ENCODE measurements at regions not wholly inside any gene's neighbourhood (a gene's known extent, or its start where the extent isn't known, plus 50 kb on each side); places are given as distances from the start of the nearest gene placed in this dataset.
"Not testable (repeated sequence)": the region's sequence is repeated elsewhere in the genome, so short reads cannot be mapped to it uniquely, and the experiment has no call there.

GRCh38 chrX:9401051-9401450, 63.8 kb upstream of the TBL1X start:
- ChIA-PET CTCF (no interaction called here), POLR2A (no interaction called here)
- H3K4me3 ChIP-seq (ENCODE audit: low read depth, low read length), result no peak overlapping the region
- H3K27ac ChIP-seq (ENCODE audit: extremely low read depth, low read depth, low read length), result no peak overlapping the region
- H3K36me3 ChIP-seq (ENCODE audit: control insufficient read depth in 2 of 2, insufficient read depth in 1 of 2, low read length in 2 of 2), result no peaks in the 10 kb centered on the region
- TF ChIP-seq ZNF530 (tag by site-specific recombination; IDR thresholded peaks at IDR 0.05; ENCODE audit: low read depth), result no peak
- no peak for TF ChIP-seq SP2 (tag by site-specific recombination; IDR thresholded peaks at IDR 0.05)
- no peak for TF ChIP-seq ZSCAN30 (tag by site-specific recombination; IDR thresholded peaks at IDR 0.05)
- TF ChIP-seq ZNF701 (tag by site-specific recombination; IDR thresholded peaks at IDR 0.05), result no peak
- TF ChIP-seq, protein P1, sequence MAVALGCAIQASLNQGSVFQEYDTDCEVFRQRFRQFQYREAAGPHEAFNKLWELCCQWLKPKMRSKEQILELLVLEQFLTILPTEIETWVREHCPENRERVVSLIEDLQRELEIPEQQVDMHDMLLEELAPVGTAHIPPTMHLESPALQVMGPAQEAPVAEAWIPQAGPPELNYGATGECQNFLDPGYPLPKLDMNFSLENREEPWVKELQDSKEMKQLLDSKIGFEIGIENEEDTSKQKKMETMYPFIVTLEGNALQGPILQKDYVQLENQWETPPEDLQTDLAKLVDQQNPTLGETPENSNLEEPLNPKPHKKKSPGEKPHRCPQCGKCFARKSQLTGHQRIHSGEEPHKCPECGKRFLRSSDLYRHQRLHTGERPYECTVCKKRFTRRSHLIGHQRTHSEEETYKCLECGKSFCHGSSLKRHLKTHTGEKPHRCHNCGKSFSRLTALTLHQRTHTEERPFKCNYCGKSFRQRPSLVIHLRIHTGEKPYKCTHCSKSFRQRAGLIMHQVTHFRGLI (tag by site-specific recombination; IDR thresholded peaks at IDR 0.05), result no peak
- no peak for TF ChIP-seq ZNF529 (tag by site-specific recombination; IDR thresholded peaks at IDR 0.05; ENCODE audit: insufficient replicate concordance)
- TF ChIP-seq KLF10 (tag by site-specific recombination; IDR thresholded peaks at IDR 0.05), result no peak
- no peak for TF ChIP-seq ZNF610 (tag by site-specific recombination; IDR thresholded peaks at IDR 0.05; ENCODE audit: borderline replicate concordance)
- no peak for TF ChIP-seq ZNF146 (tag by site-specific recombination; IDR thresholded peaks at IDR 0.05)
- TF ChIP-seq KLF16 (tag by site-specific recombination; IDR thresholded peaks at IDR 0.05), result no peak
- TF ChIP-seq ELK4 (IDR thresholded peaks at IDR 0.05; ENCODE audit: borderline replicate concordance, low read depth, low read length), result no peak
- TF ChIP-seq ZBTB21 (tag by site-specific recombination; IDR thresholded peaks at IDR 0.05), result no peak
- no peak for TF ChIP-seq ZNF660 (tag by site-specific recombination; IDR thresholded peaks at IDR 0.05)
- no peak for TF ChIP-seq ZNF473 (tag by site-specific recombination; IDR thresholded peaks at IDR 0.05)
- no peak for TF ChIP-seq ZNF626 (tag by site-specific recombination; IDR thresholded peaks at IDR 0.05)
- TF ChIP-seq ZNF221 (tag by site-specific recombination; IDR thresholded peaks at IDR 0.05; ENCODE audit: borderline replicate concordance), result no peak
- no peaks in the 10 kb centered on the region for H3K9me3 ChIP-seq (ENCODE audit: control insufficient read depth, insufficient read depth, low read depth, low read length)
- no peaks in the 10 kb centered on the region for H3K4me1 ChIP-seq (ENCODE audit: control insufficient read depth, insufficient read depth, low read length)

DNA sequence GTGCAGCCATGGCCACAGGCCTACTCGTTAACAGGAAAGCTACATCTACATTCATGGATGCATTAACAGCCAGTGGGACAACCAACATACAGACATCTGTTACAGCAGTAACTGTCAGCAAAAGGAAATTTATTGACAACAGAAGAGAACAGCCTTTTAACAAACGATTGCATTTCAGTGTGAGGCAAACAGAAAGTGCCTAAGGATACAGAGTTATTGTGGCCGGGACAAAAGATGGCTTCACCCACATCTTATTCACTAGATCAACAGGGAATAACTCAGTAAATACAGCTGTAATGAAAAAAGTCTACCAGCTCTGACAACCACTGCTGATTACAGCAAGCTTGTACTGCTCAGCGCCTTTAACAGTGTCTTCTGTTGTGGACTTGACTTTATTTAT, 61.5 kb upstream of the TBL1X start:
- TF ChIP-seq ZBTB44 (tag by site-specific recombination; IDR thresholded peaks at IDR 0.05), result no peak
- TF ChIP-seq ZNF776 (tag by site-specific recombination; IDR thresholded peaks at IDR 0.05; ENCODE audit: borderline replicate concordance), result no peak
- TF ChIP-seq ZNF701 (tag by site-specific recombination; IDR thresholded peaks at IDR 0.05), result no peak
- no peak for TF ChIP-seq KLF10 (tag by site-specific recombination; IDR thresholded peaks at IDR 0.05)
- no peak for TF ChIP-seq ZNF214 (tag by site-specific recombination; IDR thresholded peaks at IDR 0.05; ENCODE audit: borderline replicate concordance)
- CTCF ChIA-PET, result no interaction called here
- H3K4me1 ChIP-seq (ENCODE audit: control insufficient read depth, insufficient read depth, low read length), result no peaks in the 10 kb centered on the region
- POLR2A ChIA-PET, result no interaction called here
- H3K36me3 ChIP-seq (ENCODE audit: control insufficient read depth in 2 of 2, insufficient read depth in 1 of 2, low read length in 2 of 2), result no peaks in the 10 kb centered on the region
- no peak overlapping the region for H3K27ac ChIP-seq (ENCODE audit: extremely low read depth, low read depth, low read length)
- no peaks in the 10 kb centered on the region for H3K9me3 ChIP-seq (ENCODE audit: control insufficient read depth, insufficient read depth, low read depth, low read length)
- no peak overlapping the region for H3K4me3 ChIP-seq (ENCODE audit: low read depth, low read length)

DNA sequence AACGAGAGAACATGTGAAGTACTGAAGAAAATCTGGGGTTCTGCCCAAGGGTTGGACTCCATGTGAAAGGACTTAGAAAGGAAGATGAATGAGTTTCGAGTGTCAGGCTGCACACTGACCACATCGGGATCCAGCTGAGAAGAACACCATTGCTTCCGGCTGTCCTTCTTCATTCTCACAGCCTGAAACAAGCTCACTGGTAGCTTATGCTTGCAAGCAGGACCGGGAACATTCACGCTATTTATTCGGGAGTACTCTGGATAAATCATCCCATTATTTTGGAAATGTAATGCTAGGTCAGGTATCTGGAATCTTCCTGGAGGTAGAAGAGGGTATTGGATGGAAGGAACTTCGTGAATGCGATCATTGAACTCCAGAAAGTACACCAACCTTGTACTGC, 59.2 kb upstream of the TBL1X start:
- POLR2A ChIA-PET; H3K9me3 ChIP-seq (ENCODE audit: control insufficient read depth, insufficient read depth, low read depth, low read length); H3K27ac ChIP-seq (ENCODE audit: extremely low read depth, low read depth, low read length); H3K36me3 ChIP-seq (ENCODE audit: control insufficient read depth in 2 of 2, insufficient read depth in 1 of 2, low read length in 2 of 2); CTCF ChIA-PET; H3K4me3 ChIP-seq (ENCODE audit: low read depth, low read length); H3K4me1 ChIP-seq (ENCODE audit: control insufficient read depth, insufficient read depth, low read length): not testable (repeated sequence)

GRCh38 chrX:9410889-9411288, 54.0 kb upstream of the TBL1X start:
- CTCF ChIA-PET, POLR2A ChIA-PET: not testable (repeated sequence)

GRCh38 chrX:9411682-9412081, 53.2 kb upstream of the TBL1X start:
- H3K27ac ChIP-seq (ENCODE audit: extremely low read depth, low read depth, low read length); H3K36me3 ChIP-seq (ENCODE audit: control insufficient read depth in 2 of 2, insufficient read depth in 1 of 2, low read length in 2 of 2); H3K9me3 ChIP-seq (ENCODE audit: control insufficient read depth, insufficient read depth, low read depth, low read length); H3K4me3 ChIP-seq (ENCODE audit: low read depth, low read length); CTCF ChIA-PET; H3K4me1 ChIP-seq (ENCODE audit: control insufficient read depth, insufficient read depth, low read length); POLR2A ChIA-PET: not testable (repeated sequence)

More at GRCh38 chrX:9410889-9411288, 54.0 kb upstream of the TBL1X start:
- H3K27ac ChIP-seq (ENCODE audit: extremely low read depth, low read depth, low read length); H3K36me3 ChIP-seq (ENCODE audit: control insufficient read depth in 2 of 2, insufficient read depth in 1 of 2, low read length in 2 of 2); H3K9me3 ChIP-seq (ENCODE audit: control insufficient read depth, insufficient read depth, low read depth, low read length); H3K4me3 ChIP-seq (ENCODE audit: low read depth, low read length); H3K4me1 ChIP-seq (ENCODE audit: control insufficient read depth, insufficient read depth, low read length): not testable (repeated sequence)
